WTC11 (cell line): ENCODE measurements at regions not wholly inside any gene's neighbourhood (a gene's known extent, or its start where the extent isn't known, plus 50 kb on each side); places are given as distances from the start of the nearest gene placed in this dataset.
A peak's percentile ranks its signal among the peaks of the same experiment; 100 is the strongest.

Source experiments
- ATAC-seq: fragments of 200-7000 bp; cut with Tn5 transposase; 2 replicates; pipeline ENCODE4 v1.10.0; 2021; ENCODE audit warnings: mild to moderate bottlenecking, moderate library complexity
- CTCF ChIA-PET: fragments of 300-600 bp; sonication (Branson Sonifier 250); formaldehyde crosslinking; loops from one replicate; lab custom pipeline; 2021; ENCODE audit warnings: antibody characterized with exemption; lab: Charles Lee
- POLR2A ChIA-PET: fragments of 350-600 bp; sonication (Branson Sonifier 250); formaldehyde crosslinking; loops from one replicate; lab custom pipeline; 2021; ENCODE audit warnings: antibody characterized with exemption; lab: Charles Lee
- DNase-seq: peaks from one replicate; pipeline ENCODE4 v3.0.0; 2021; ENCODE audit warnings: low spot score
- H3K27ac Mint-ChIP-seq: 2 replicates; pipeline ENCODE4 v1.8.0; 2021; ENCODE audit warnings: mixed read lengths
- H3K27me3 Mint-ChIP-seq: 2 replicates; pipeline ENCODE4 v1.8.0; 2021; ENCODE audit warnings: low read depth, mild to moderate bottlenecking, moderate library complexity, mixed read lengths
- H3K36me3 Mint-ChIP-seq: 2 replicates; pipeline ENCODE4 v1.8.0; 2021; ENCODE audit warnings: mixed read lengths
- H3K4me1 Mint-ChIP-seq: 2 replicates; pipeline ENCODE4 v1.8.0; 2022; ENCODE audit warnings: mixed read lengths
- H3K4me3 Mint-ChIP-seq: 2 replicates; pipeline ENCODE4 v1.8.0; 2021; ENCODE audit warnings: mild to moderate bottlenecking, moderate library complexity, mixed read lengths
- H3K9me3 Mint-ChIP-seq: 2 replicates; pipeline ENCODE4 v1.8.0; 2021; ENCODE audit warnings: mixed read lengths
- ATF1 ChIP-seq: sonication (generic); formaldehyde crosslinking; IDR thresholded peaks from 2 replicates; pipeline ENCODE4 v1.8.1; 2023; ENCODE audit warnings: mild to moderate bottlenecking, moderate library complexity, missing genetic modification reagents
- CREM ChIP-seq: sonication (generic); formaldehyde crosslinking; IDR thresholded peaks from 2 replicates; pipeline ENCODE4 v1.8.1; 2022; ENCODE audit warnings: mild to moderate bottlenecking, missing genetic modification reagents, moderate library complexity
- NR1H2 ChIP-seq: sonication (generic); formaldehyde crosslinking; IDR thresholded peaks from 2 replicates; pipeline ENCODE4 v1.9.0; 2021; ENCODE audit warnings: mild to moderate bottlenecking, moderate library complexity, missing genetic modification reagents
- SMAD3 ChIP-seq: sonication (generic); formaldehyde crosslinking; IDR thresholded peaks from 2 replicates; pipeline ENCODE4 v1.8.0; 2022; ENCODE audit warnings: missing genetic modification reagents, mild to moderate bottlenecking, borderline replicate concordance
- SOX15 ChIP-seq: fragments of 250-450 bp; sonication (Bioruptor Pico); IDR thresholded peaks from 2 replicates; pipeline ENCODE4 v1.9.0; 2021; ENCODE audit warnings: mild to moderate bottlenecking
- TEAD1 ChIP-seq: sonication (generic); formaldehyde crosslinking; IDR thresholded peaks from 2 replicates; pipeline ENCODE4 v1.8.0; 2022; ENCODE audit warnings: mild to moderate bottlenecking, missing genetic modification reagents
- ZNF121 ChIP-seq: sonication (generic); formaldehyde crosslinking; IDR thresholded peaks from 2 replicates; pipeline ENCODE4 v1.8.0; 2023; ENCODE audit warnings: missing genetic modification reagents
- ZNF317 ChIP-seq: sonication (generic); formaldehyde crosslinking; IDR thresholded peaks from 2 replicates; pipeline ENCODE4 v1.8.1; 2023; ENCODE audit warnings: low read depth, mild to moderate bottlenecking, moderate library complexity, missing genetic modification reagents, borderline replicate concordance
- TF ChIP-seq, protein P1 (sequence below): sonication (generic); formaldehyde crosslinking; IDR thresholded peaks from 2 replicates; pipeline ENCODE4 v1.8.1; 2022; ENCODE audit warnings: mild to moderate bottlenecking, missing genetic modification reagents, moderate library complexity, borderline replicate concordance
- TF ChIP-seq, protein P2 (sequence below): sonication (generic); formaldehyde crosslinking; IDR thresholded peaks from 2 replicates; pipeline ENCODE4 v1.8.0; 2023; ENCODE audit warnings: missing genetic modification reagents, mild to moderate bottlenecking, borderline replicate concordance
- TF ChIP-seq, protein P3 (sequence below): sonication (generic); formaldehyde crosslinking; IDR thresholded peaks from 2 replicates; pipeline ENCODE4 v1.8.1; 2023; ENCODE audit warnings: mild to moderate bottlenecking, missing genetic modification reagents, moderate library complexity
- TF ChIP-seq, protein P4 (sequence below): sonication (generic); formaldehyde crosslinking; IDR thresholded peaks from 2 replicates; pipeline ENCODE4 v1.8.1; 2023; ENCODE audit warnings: mild to moderate bottlenecking, missing genetic modification reagents
- TF ChIP-seq, protein P5 (sequence below): fragments of 250-450 bp; sonication (Bioruptor Pico); IDR thresholded peaks from 2 replicates; pipeline ENCODE4 v1.8.0; 2021; ENCODE audit warnings: mild to moderate bottlenecking

DNA sequence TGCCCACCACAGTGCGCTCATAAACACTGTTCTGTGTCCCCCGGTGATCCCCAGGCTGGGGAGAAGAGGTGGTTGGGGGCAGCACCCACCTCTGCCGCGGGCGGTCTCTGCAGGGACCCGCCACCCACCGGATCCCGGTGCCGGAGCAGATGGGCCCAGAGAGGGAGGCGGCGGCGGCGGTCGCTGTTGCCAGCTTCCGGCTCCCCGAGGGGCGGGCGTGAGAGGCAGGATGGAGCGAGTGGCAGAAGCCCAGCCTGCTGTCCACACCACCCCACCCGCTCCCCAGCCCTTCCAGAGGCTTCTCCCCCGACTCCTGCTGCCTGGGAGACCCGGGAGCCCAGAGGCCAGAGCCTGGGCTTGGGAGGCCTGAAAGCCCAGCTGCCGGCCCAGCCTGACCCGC is 142.6 kb upstream of the CIBAR2 start:
- no peaks in the 10 kb centered on the region for H3K9me3 Mint-ChIP-seq
- CTCF ChIA-PET, result interaction anchor here (1.0 to 4.3 kb wide), 2 partner anchors 12 to 19 kb away, joined by 3 to 35 read pairs; no protein-coding TSS in a partner anchor
- DNase-seq (no peak), ATAC-seq (no peak)
- POLR2A ChIA-PET, result no interaction called here
- no peak overlapping the region for H3K27ac Mint-ChIP-seq
- TF ChIP-seq ATF1 (no peak), SOX15 (CRISPR knock-in tag) (no peak), TEAD1 (CRISPR knock-in tag) (no peak), NR1H2 (no peak)
- TF ChIP-seq, protein P1, sequence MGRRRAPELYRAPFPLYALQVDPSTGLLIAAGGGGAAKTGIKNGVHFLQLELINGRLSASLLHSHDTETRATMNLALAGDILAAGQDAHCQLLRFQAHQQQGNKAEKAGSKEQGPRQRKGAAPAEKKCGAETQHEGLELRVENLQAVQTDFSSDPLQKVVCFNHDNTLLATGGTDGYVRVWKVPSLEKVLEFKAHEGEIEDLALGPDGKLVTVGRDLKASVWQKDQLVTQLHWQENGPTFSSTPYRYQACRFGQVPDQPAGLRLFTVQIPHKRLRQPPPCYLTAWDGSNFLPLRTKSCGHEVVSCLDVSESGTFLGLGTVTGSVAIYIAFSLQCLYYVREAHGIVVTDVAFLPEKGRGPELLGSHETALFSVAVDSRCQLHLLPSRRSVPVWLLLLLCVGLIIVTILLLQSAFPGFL (CRISPR knock-in tag), result no peak
- TF ChIP-seq, protein P2, sequence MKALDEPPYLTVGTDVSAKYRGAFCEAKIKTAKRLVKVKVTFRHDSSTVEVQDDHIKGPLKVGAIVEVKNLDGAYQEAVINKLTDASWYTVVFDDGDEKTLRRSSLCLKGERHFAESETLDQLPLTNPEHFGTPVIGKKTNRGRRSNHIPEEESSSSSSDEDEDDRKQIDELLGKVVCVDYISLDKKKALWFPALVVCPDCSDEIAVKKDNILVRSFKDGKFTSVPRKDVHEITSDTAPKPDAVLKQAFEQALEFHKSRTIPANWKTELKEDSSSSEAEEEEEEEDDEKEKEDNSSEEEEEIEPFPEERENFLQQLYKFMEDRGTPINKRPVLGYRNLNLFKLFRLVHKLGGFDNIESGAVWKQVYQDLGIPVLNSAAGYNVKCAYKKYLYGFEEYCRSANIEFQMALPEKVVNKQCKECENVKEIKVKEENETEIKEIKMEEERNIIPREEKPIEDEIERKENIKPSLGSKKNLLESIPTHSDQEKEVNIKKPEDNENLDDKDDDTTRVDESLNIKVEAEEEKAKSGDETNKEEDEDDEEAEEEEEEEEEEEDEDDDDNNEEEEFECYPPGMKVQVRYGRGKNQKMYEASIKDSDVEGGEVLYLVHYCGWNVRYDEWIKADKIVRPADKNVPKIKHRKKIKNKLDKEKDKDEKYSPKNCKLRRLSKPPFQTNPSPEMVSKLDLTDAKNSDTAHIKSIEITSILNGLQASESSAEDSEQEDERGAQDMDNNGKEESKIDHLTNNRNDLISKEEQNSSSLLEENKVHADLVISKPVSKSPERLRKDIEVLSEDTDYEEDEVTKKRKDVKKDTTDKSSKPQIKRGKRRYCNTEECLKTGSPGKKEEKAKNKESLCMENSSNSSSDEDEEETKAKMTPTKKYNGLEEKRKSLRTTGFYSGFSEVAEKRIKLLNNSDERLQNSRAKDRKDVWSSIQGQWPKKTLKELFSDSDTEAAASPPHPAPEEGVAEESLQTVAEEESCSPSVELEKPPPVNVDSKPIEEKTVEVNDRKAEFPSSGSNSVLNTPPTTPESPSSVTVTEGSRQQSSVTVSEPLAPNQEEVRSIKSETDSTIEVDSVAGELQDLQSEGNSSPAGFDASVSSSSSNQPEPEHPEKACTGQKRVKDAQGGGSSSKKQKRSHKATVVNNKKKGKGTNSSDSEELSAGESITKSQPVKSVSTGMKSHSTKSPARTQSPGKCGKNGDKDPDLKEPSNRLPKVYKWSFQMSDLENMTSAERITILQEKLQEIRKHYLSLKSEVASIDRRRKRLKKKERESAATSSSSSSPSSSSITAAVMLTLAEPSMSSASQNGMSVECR (CRISPR knock-in tag), result no peak
- TF ChIP-seq, protein P3, sequence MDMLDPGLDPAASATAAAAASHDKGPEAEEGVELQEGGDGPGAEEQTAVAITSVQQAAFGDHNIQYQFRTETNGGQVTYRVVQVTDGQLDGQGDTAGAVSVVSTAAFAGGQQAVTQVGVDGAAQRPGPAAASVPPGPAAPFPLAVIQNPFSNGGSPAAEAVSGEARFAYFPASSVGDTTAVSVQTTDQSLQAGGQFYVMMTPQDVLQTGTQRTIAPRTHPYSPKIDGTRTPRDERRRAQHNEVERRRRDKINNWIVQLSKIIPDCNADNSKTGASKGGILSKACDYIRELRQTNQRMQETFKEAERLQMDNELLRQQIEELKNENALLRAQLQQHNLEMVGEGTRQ (CRISPR knock-in tag), result no peak
- H3K36me3 Mint-ChIP-seq, result no peaks in the 10 kb centered on the region
- H3K4me1 Mint-ChIP-seq, result no peaks in the 10 kb centered on the region
- no peaks in the 10 kb centered on the region; the same call in 1 of the 2 replicates for H3K27me3 Mint-ChIP-seq
- H3K4me3 Mint-ChIP-seq, result no peak overlapping the region

DNA sequence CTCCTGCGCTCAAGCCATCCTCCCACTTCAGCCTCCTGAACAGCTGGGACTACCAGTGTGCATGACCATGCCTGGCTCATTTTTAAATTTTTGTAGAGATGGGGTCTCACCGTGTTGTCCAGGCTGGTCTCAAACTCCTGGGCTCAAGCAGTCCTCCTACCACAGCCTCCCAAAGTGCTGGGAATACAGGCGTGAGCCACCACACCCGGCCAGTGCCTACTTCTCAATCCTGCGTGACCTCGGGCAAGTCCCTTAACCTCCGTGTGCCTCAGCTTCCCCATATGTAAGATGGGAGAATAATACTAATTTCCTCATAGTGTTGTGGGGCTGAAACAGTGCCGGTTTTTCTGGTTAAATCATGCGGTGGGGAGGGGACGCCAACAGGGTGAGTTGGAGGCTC is 143.5 kb upstream of the CIBAR2 start:
- H3K9me3 Mint-ChIP-seq, result no peaks in the 10 kb centered on the region
- no peaks in the 10 kb centered on the region; the same call in 1 of the 2 replicates for H3K27me3 Mint-ChIP-seq
- ATAC-seq (no peak), DNase-seq (no peak)
- no peaks in the 10 kb centered on the region for H3K4me1 Mint-ChIP-seq
- CTCF ChIA-PET, result interaction anchor here (0.8 to 1.1 kb wide), 4 partner anchors 14 to 141 kb away, joined by 3 to 4 read pairs (median 3); no protein-coding TSS in a partner anchor
- no peak overlapping the region for H3K4me3 Mint-ChIP-seq
- POLR2A ChIA-PET, result no interaction called here
- H3K36me3 Mint-ChIP-seq, result no peaks in the 10 kb centered on the region
- TF ChIP-seq, protein P4, sequence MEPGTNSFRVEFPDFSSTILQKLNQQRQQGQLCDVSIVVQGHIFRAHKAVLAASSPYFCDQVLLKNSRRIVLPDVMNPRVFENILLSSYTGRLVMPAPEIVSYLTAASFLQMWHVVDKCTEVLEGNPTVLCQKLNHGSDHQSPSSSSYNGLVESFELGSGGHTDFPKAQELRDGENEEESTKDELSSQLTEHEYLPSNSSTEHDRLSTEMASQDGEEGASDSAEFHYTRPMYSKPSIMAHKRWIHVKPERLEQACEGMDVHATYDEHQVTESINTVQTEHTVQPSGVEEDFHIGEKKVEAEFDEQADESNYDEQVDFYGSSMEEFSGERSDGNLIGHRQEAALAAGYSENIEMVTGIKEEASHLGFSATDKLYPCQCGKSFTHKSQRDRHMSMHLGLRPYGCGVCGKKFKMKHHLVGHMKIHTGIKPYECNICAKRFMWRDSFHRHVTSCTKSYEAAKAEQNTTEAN (CRISPR knock-in tag), result no peak
- TF ChIP-seq ZNF121, result 0 out of 2 replicates have a peak, but pooled peaks have one; percentile 19
- H3K27ac Mint-ChIP-seq, result no peak overlapping the region

DNA sequence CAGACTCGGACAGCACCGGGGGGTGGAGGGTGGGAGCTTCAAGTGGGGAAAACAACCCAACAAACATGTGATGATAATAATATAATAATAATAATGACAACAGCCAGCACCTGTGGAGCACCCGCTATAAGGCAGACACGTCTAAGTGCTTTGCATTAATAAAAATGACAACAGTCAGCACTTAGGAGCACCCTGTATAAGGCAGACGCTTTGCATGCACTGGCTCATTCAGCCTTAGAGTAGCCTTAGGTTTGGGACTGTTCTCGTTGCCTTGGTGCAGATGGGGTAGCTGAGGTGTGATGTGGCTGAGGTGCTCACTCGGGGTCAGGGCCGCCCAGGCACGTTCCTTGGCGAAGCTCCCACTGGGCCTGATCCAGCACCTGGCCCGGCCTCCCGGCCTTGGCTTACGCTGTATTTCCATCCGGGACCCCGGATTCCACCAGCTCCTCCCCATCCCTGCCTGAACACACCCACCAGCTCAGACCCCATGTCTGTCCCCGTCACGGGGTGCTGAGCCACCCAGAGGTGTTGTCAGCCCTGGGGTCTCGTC is 144.0 kb upstream of the CIBAR2 start:
- no peak for TF ChIP-seq SMAD3 (CRISPR knock-in tag)
- no peak for TF ChIP-seq CREM
- TF ChIP-seq, protein P5, sequence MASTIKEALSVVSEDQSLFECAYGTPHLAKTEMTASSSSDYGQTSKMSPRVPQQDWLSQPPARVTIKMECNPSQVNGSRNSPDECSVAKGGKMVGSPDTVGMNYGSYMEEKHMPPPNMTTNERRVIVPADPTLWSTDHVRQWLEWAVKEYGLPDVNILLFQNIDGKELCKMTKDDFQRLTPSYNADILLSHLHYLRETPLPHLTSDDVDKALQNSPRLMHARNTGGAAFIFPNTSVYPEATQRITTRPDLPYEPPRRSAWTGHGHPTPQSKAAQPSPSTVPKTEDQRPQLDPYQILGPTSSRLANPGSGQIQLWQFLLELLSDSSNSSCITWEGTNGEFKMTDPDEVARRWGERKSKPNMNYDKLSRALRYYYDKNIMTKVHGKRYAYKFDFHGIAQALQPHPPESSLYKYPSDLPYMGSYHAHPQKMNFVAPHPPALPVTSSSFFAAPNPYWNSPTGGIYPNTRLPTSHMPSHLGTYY (CRISPR knock-in tag), result no peak
- TF ChIP-seq, protein P4 (CRISPR knock-in tag), result no peak
- no peak for TF ChIP-seq ZNF317 (CRISPR knock-in tag)
- POLR2A ChIA-PET, result no interaction called here
- ATAC-seq (no peak), DNase-seq (no peak)
- Mint-ChIP-seq H3K36me3 (no peaks in the 10 kb centered on the region), H3K4me3 (no peak overlapping the region), H3K27ac (no peak overlapping the region), H3K27me3 (no peaks in the 10 kb centered on the region; the same call in 1 of the 2 replicates), H3K9me3 (no peaks in the 10 kb centered on the region), H3K4me1 (no peaks in the 10 kb centered on the region)
- CTCF ChIA-PET, result interaction anchor here (0.8 to 1.9 kb wide), 5 partner anchors 14 to 160 kb away, joined by 3 to 5 read pairs (median 3); no protein-coding TSS in a partner anchor
